GM12875 (cell line): ENCODE measurements at regions not wholly inside any gene's neighbourhood (a gene's known extent, or its start where the extent isn't known, plus 50 kb on each side); places are given as distances from the start of the nearest gene placed in this dataset.

Experiments used
- H3K4me3 ChIP-seq: one replicate; pipeline ENCODE4 v1.5.1; 2011; ENCODE audit warnings: low read depth, low read length, control low read depth
- TF ChIP-seq, protein P1 (sequence below): IDR thresholded peaks from 2 replicates; pipeline ENCODE4 v1.5.1; 2011; ENCODE audit warnings: low read depth, mild to moderate bottlenecking, control low read depth, inconsistent platforms, low read length, moderate library complexity, borderline replicate concordance; ENCODE audit not compliant: insufficient read depth

GRCh38 chr5:111645303-111645838 lies 111.6 kb downstream of the NREP start:
- H3K4me3 ChIP-seq = no peak overlapping the region
- TF ChIP-seq, protein P1, sequence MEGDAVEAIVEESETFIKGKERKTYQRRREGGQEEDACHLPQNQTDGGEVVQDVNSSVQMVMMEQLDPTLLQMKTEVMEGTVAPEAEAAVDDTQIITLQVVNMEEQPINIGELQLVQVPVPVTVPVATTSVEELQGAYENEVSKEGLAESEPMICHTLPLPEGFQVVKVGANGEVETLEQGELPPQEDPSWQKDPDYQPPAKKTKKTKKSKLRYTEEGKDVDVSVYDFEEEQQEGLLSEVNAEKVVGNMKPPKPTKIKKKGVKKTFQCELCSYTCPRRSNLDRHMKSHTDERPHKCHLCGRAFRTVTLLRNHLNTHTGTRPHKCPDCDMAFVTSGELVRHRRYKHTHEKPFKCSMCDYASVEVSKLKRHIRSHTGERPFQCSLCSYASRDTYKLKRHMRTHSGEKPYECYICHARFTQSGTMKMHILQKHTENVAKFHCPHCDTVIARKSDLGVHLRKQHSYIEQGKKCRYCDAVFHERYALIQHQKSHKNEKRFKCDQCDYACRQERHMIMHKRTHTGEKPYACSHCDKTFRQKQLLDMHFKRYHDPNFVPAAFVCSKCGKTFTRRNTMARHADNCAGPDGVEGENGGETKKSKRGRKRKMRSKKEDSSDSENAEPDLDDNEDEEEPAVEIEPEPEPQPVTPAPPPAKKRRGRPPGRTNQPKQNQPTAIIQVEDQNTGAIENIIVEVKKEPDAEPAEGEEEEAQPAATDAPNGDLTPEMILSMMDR = no peak

GRCh38 chr5:111643499-111643898 lies 113.5 kb downstream of the NREP start:
- no peak overlapping the region for H3K4me3 ChIP-seq
- TF ChIP-seq, protein P1 = no peak

DNA sequence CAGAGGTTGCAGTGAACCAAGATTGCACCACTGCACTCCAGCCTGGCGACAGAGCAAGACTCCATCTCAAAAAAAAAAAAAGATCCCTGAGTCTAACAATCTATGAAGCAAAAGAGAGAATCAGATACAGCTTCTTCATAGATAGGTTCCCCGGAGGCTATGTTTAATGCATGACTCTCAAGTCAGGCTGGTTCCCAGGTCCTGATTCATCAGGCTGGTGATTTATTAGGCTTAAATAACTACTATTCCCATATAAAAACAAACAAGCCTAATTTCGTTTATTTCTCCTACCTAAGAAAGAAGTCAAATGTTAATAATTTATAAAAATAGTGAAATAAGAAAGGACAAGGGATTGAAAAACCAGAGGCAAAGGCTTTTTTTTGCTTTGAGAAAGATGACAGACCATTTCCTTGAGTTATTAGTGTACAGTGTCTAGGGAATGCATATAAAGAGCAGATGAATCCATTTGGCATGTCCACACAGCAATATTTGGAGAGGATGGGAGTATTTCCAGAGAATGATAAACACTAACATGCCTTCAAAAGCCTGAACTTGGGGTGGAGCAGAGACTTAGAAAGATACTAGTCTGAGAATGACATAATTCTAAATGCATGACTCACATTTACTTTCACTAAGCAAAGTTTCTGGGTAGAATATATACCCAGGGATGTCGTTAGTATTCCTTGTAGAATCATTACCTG lies 115.3 kb downstream of the NREP start:
- TF ChIP-seq, protein P1 = no peak
- H3K4me3 ChIP-seq = no peak overlapping the region

- no peak overlapping the region for H3K4me3 ChIP-seq
- TF ChIP-seq, protein P1 = no peak
These were observed 117.1 kb downstream of the NREP start for GRCh38 chr5:111639912-111640311.

DNA sequence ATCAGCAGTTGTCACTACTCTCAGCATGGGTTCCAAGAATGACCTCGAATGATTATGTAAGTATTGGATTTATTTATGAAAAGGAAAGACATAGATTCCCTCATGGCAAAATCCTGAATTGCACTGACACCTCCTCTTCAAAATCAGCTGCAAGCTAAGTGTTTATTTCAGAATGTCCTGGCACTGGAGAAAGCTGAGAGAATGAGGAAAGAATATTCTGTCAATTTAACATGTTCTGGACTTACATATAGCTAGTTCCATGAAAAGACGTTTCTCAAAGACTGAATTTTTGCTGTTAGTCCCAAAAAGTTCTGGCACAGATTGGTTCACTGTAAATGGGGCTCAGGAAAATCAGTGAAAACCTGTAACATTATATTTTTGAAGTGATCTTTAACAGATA lies 120.3 kb downstream of the NREP start:
- TF ChIP-seq, protein P1 = no peak
- no peak overlapping the region for H3K4me3 ChIP-seq

DNA sequence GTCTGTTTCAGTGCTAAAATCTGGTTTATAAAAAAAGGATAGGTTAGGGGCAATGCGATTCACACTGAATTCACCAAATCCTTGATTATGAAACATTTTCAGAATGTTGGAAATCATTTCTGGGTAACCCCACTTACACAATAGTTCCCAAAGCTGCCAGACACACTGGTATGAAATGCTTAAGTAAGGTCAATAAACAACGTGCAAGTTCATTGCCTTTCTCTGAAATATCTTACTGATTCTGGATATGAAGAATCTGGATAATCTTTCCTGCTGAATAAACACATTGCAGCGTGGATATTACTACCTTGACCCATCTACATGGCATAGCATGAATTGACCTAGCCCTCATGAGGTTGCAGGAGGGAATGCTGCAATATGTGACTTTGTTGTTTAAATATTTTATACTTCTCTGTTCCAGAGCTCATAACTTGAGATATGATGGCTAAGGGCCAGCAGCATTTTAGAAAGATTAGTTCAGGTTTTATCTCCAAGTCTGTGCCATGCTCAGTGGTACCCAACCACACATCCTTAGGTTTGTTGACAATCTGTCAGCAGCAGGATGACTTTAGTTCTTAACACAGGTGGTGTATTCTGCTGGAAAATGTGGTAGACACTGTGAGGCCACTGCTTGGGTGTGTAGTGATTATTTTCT lies 121.0 kb downstream of the NREP start:
- H3K4me3 ChIP-seq = no peak overlapping the region

More for the DNA sequence above, 121.0 kb downstream of the NREP start:
- TF ChIP-seq, protein P1 = no peak
